Ovary (tissue), 3 donors: ENCODE measurements at regions not wholly inside any gene's neighbourhood (a gene's known extent, or its start where the extent isn't known, plus 50 kb on each side); places are given as distances from the start of the nearest gene placed in this dataset.

ENCODE experiments used
- EP300 ChIP-seq: sonication (generic); formaldehyde crosslinking; IDR thresholded peaks from one replicate; pipeline ENCODE4 v1.6.1; 2017; ENCODE audit warnings: antibody characterized with exemption
- TF ChIP-seq, protein P1 (sequence below), 3 donors: fragments of 450-650 bp in 2 of 3; fragments of 200-600 bp in 1 of 3; IDR thresholded peaks; one replicate each; pipeline versions ENCODE4 v1.5.1 to v1.8.0; 2016 to 2022; ENCODE audit warnings: antibody characterized with exemption in 3 of 3, mild to moderate bottlenecking in 1 of 3
- donor health status: DM: no; HTN: no; CAD: no.

DNA sequence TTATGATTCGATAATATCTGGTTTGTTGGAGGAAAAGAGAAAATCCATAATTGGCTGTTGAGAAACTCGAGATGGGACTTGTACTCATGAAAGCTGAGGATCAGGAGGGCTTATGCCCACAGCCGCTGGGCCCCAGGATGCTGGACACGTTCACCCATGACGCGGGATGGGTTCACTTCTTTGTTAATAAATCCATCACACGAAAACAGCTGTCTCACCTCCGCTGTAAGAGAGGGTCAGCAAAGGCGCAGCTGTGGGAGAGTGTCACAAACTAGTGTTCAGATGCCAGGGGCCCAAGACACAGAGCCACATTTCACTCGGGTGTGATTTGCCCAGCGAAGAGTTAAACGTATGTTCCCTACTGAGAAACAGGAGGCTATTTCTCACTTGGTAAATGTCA, 315.1 kb downstream of the THBS2 start:
- TF ChIP-seq, protein P1, sequence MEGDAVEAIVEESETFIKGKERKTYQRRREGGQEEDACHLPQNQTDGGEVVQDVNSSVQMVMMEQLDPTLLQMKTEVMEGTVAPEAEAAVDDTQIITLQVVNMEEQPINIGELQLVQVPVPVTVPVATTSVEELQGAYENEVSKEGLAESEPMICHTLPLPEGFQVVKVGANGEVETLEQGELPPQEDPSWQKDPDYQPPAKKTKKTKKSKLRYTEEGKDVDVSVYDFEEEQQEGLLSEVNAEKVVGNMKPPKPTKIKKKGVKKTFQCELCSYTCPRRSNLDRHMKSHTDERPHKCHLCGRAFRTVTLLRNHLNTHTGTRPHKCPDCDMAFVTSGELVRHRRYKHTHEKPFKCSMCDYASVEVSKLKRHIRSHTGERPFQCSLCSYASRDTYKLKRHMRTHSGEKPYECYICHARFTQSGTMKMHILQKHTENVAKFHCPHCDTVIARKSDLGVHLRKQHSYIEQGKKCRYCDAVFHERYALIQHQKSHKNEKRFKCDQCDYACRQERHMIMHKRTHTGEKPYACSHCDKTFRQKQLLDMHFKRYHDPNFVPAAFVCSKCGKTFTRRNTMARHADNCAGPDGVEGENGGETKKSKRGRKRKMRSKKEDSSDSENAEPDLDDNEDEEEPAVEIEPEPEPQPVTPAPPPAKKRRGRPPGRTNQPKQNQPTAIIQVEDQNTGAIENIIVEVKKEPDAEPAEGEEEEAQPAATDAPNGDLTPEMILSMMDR (IDR thresholded peaks at IDR 0.05), result no peak
- TF ChIP-seq EP300, result no peak
